PFSK-1 (cell line): ENCODE measurements at regions not wholly inside any gene's neighbourhood (a gene's known extent, or its start where the extent isn't known, plus 50 kb on each side); places are given as distances from the start of the nearest gene placed in this dataset.

Source experiments
- FOXP2 ChIP-seq: optimal IDR thresholded peaks from 2 replicates; pipeline ENCODE3; 2011; ENCODE audit warnings: borderline replicate concordance, control low read depth, inconsistent platforms; ENCODE audit not compliant: insufficient read depth; ENCODE audit errors: extremely low read length, extremely low read depth
- POLR2AphosphoS5 ChIP-seq: IDR thresholded peaks from 2 replicates; pipeline ENCODE4 v1.6.1; 2012; ENCODE audit warnings: low read depth, mild to moderate bottlenecking, control low read depth, low read length, moderate library complexity
- TF ChIP-seq, protein P1 (sequence below), 2 experiments: IDR thresholded peaks; 2 replicates each; pipeline versions ENCODE4 v1.6.1 to v1.8.0; 2011 to 2012; ENCODE audit warnings: low read depth in 2 of 2, low read length in 2 of 2, control low read depth in 1 of 2, inconsistent platforms in 1 of 2, mild to moderate bottlenecking in 1 of 2, moderate library complexity in 1 of 2; ENCODE audit not compliant: insufficient read depth in 1 of 2

DNA sequence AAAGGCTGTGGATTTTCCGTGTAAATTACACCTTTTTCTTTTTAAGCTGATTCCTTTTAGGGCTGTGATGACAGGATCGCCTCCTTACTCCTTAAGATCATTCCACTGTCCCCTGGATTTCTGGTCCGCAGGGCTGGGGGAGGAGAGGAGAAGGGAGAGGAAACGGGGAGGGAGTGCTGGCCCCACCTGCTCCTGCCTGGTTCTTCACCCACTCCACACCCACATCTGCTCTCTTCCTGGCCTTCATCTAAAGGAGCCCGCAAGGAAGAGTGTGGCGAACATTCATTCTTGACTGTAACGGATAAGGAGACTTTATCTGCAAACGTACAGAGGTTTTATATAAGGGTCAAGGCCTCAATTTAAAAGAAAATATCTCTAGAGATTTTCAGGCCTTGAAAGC, 242.0 kb downstream of the RHOU start:
- TF ChIP-seq FOXP2 (no peak), POLR2AphosphoS5 (no peak)
- TF ChIP-seq, protein P1, sequence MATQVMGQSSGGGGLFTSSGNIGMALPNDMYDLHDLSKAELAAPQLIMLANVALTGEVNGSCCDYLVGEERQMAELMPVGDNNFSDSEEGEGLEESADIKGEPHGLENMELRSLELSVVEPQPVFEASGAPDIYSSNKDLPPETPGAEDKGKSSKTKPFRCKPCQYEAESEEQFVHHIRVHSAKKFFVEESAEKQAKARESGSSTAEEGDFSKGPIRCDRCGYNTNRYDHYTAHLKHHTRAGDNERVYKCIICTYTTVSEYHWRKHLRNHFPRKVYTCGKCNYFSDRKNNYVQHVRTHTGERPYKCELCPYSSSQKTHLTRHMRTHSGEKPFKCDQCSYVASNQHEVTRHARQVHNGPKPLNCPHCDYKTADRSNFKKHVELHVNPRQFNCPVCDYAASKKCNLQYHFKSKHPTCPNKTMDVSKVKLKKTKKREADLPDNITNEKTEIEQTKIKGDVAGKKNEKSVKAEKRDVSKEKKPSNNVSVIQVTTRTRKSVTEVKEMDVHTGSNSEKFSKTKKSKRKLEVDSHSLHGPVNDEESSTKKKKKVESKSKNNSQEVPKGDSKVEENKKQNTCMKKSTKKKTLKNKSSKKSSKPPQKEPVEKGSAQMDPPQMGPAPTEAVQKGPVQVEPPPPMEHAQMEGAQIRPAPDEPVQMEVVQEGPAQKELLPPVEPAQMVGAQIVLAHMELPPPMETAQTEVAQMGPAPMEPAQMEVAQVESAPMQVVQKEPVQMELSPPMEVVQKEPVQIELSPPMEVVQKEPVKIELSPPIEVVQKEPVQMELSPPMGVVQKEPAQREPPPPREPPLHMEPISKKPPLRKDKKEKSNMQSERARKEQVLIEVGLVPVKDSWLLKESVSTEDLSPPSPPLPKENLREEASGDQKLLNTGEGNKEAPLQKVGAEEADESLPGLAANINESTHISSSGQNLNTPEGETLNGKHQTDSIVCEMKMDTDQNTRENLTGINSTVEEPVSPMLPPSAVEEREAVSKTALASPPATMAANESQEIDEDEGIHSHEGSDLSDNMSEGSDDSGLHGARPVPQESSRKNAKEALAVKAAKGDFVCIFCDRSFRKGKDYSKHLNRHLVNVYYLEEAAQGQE (IDR thresholded peaks at IDR 0.05; ENCODE audit: insufficient read depth in 1 of 2, low read depth in 2 of 2, low read length in 2 of 2): no peak
